Right lobe of liver (tissue), 6 donors: ENCODE measurements at regions not wholly inside any gene's neighbourhood (a gene's known extent, or its start where the extent isn't known, plus 50 kb on each side); places are given as distances from the start of the nearest gene placed in this dataset.
A peak's percentile ranks its signal among the peaks of the same experiment; 100 is the strongest.
"Not testable (repeated sequence)": the region's sequence is repeated elsewhere in the genome, so short reads cannot be mapped to it uniquely, and the experiment has no call there.

Experiments
- ATAC-seq, 4 donors: fragments of 200-7000 bp; cut with Tn5 transposase; one replicate each; pipeline ENCODE4 v1.9.1; 2020; ENCODE audit warnings: mild to moderate bottlenecking in 4 of 4, moderate library complexity in 4 of 4
- DNase-seq, 3 donors: peaks; one replicate each; pipeline ENCODE4 v3.0.0-alpha.2; 2020
- H3K27ac ChIP-seq, 3 donors: fragments of 200-600 bp; one replicate each; pipeline ENCODE4 v1.8.0; 2022
- H3K27me3 ChIP-seq, 2 donors: fragments of 200-600 bp; one replicate each; pipeline ENCODE4 v1.8.0; 2022
- H3K36me3 ChIP-seq, 4 donors: fragments of 200-600 bp; sonication (generic) in 1 of 4; one replicate each; pipeline versions ENCODE4 v1.5.1 to v1.8.0; 2017 to 2022; ENCODE audit warnings: control low read depth in 1 of 4
- H3K4me1 ChIP-seq, 4 donors: fragments of 200-600 bp; sonication (generic) in 1 of 4; one replicate each; pipeline versions ENCODE4 v1.5.1 to v1.8.0; 2017 to 2022; ENCODE audit warnings: control low read depth in 1 of 4
- H3K4me3 ChIP-seq, 3 donors: fragments of 200-600 bp; one replicate each; pipeline ENCODE4 v1.8.0; 2022
- H3K9me3 ChIP-seq, 4 donors: fragments of 200-600 bp; sonication (generic) in 1 of 4; one replicate each; pipeline versions ENCODE4 v1.5.1 to v1.8.0; 2017 to 2022; ENCODE audit warnings: control low read depth in 1 of 4
- CTCF ChIP-seq, 4 donors: fragments of 200-600 bp in 3 of 4; fragments of 450-650 bp in 1 of 4; IDR thresholded peaks; one replicate each; pipeline versions ENCODE4 v1.5.1 to v1.8.0; 2016 to 2022; ENCODE audit warnings: antibody characterized with exemption in 4 of 4, mild to moderate bottlenecking in 2 of 4
- POLR2A ChIP-seq: fragments of 450-650 bp; IDR thresholded peaks from one replicate; pipeline ENCODE4 v1.6.1; 2017; ENCODE audit warnings: antibody characterized with exemption, mild to moderate bottlenecking
- WGBS: methylation state at CpG from one replicate; pipeline ENCODE4 v1.1.6; 2018; ENCODE audit warnings: low coverage, low lambda C conversion rate; ENCODE audit not compliant: insufficient coverage; ENCODE audit errors: missing lambda C conversion rate; 5-methylcytosine and 5-hydroxymethylcytosine counted together
- intact Hi-C, 2 donors: fragments of 100-400 bp; cut with DNase I; formaldehyde crosslinking; loops; one replicate each; pipeline versions ENCODE4 v1.11.2 to v1.14.1; 2022
- donor health status: DM: no; HTN: yes; CAD: no.
- donor health status: DM: no; HTN: no; CAD: no.
- donor health status: DM: no; HTN: no; CAD: no.
- donor health status: DM: no; HTN: yes; CAD: no.
- donor health status: DM: no; HTN: yes; CAD: no.

- DNase-seq (no peak), ATAC-seq (no peak)
- H3K4me3 ChIP-seq = no peak overlapping the region
- intact Hi-C loops = no loop called here
- no peak overlapping the region for H3K27ac ChIP-seq
- no peak for TF ChIP-seq POLR2A
- TF ChIP-seq CTCF (IDR thresholded peaks at IDR 0.05) = no peak
- 57% methylated on average over 2 of the region's 3 CpGs for WGBS
- no peaks in the 10 kb centered on the region for H3K9me3 ChIP-seq
- H3K4me1 ChIP-seq = no peaks in the 10 kb centered on the region
- no peaks in the 10 kb centered on the region for H3K27me3 ChIP-seq
- H3K36me3 ChIP-seq = no peaks in the 10 kb centered on the region
These were observed 300.9 kb downstream of the BCOR start for GRCh38 chrX:39796856-39797255.

- WGBS = 100% methylated on average over 1 of the region's 2 CpGs
- H3K36me3 ChIP-seq, intact Hi-C loops, ATAC-seq, H3K4me1 ChIP-seq, H3K27ac ChIP-seq, H3K4me3 ChIP-seq, DNase-seq, H3K27me3 ChIP-seq, H3K9me3 ChIP-seq: not testable (repeated sequence)
These were observed 299.3 kb downstream of the BCOR start for GRCh38 chrX:39798488-39798887.

DNA sequence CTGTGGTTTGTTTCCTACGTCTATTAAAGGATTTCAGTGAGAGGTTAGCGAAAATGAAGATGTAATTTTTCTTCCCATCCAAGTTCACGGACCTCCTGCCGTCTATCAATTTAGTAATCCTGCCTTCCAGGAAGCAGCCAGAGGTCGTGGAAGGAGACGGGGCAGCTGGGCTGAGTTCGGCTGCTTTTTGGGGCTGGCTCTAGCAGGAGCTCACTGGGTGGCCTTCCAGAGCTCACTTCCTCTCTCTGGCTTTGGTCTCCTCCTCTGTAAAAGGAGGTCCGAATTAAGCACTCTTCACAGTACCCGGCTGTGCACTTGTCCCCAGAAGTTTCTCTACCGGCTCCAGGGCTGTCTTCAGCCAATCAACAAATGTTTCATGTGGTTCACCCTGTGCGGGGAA lies 295.4 kb downstream of the BCOR start:
- H3K27ac ChIP-seq = no peak overlapping the region
- ATAC-seq (peak in 1 of 4 donors; percentile 16), DNase-seq (no peak)
- no peak for TF ChIP-seq POLR2A
- TF ChIP-seq CTCF (IDR thresholded peaks at IDR 0.05) = no peak
- H3K4me3 ChIP-seq = no peak overlapping the region
- H3K27me3 ChIP-seq = no peaks in the 10 kb centered on the region
- 45% methylated on average over 5 of the region's 11 CpGs for WGBS
- H3K9me3 ChIP-seq = no peaks in the 10 kb centered on the region
- no peaks in the 10 kb centered on the region for H3K4me1 ChIP-seq
- intact Hi-C loops = no loop called here
- H3K36me3 ChIP-seq = no peaks in the 10 kb centered on the region

GRCh38 chrX:39802908-39803307 lies 294.9 kb downstream of the BCOR start:
- intact Hi-C loops = no loop called here
- TF ChIP-seq CTCF (IDR thresholded peaks at IDR 0.05) = no peak
- no peak for TF ChIP-seq POLR2A
- no peaks in the 10 kb centered on the region for H3K36me3 ChIP-seq
- H3K4me3 ChIP-seq = no peak overlapping the region
- H3K27me3 ChIP-seq = no peaks in the 10 kb centered on the region
- no peak overlapping the region for H3K27ac ChIP-seq
- no peaks in the 10 kb centered on the region for H3K4me1 ChIP-seq
- 62% methylated on average over 8 of the region's 10 CpGs for WGBS
- DNase-seq (no peak), ATAC-seq (no peak)
- H3K9me3 ChIP-seq = no peaks in the 10 kb centered on the region

DNA sequence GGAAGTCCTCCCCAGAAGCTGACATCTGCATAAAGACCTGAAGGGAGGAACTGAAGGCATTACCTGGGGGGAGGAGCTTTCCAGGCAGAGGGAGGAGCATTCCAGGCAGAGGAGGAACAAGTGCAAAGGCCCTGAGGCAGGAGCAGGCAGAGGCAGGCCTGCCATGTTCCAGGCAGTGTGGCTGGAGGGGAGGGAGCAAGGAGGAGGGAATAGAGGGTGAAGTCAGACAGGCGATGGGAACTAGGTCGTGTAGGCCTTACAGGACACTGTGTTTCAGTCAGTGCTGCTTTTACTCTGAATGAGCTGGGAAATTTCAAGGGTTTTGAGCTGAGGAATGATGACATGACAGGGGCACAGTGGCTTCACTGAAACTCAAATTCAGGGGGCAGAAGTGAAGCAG lies 292.7 kb downstream of the BCOR start:
- Histone ChIP-seq H3K27ac (no peak overlapping the region), H3K36me3 (no peaks in the 10 kb centered on the region), H3K9me3 (no peaks in the 10 kb centered on the region), H3K4me3 (no peak overlapping the region), H3K4me1 (no peaks in the 10 kb centered on the region), H3K27me3 (no peaks in the 10 kb centered on the region)
- DNase-seq (no peak), ATAC-seq (no peak)
- intact Hi-C loops = no loop called here
- 83% methylated on average over 2 of the region's 2 CpGs for WGBS
- TF ChIP-seq POLR2A (no peak), CTCF (IDR thresholded peaks at IDR 0.05) (no peak)
